Hepatocyte (in vitro differentiated cells): ENCODE measurements at regions not wholly inside any gene's neighbourhood (a gene's known extent, or its start where the extent isn't known, plus 50 kb on each side); places are given as distances from the start of the nearest gene placed in this dataset.
"Not testable (repeated sequence)": the region's sequence is repeated elsewhere in the genome, so short reads cannot be mapped to it uniquely, and the experiment has no call there.

Experiments used
- DNase-seq: peaks from one replicate; pipeline ENCODE4 v3.0.0-alpha.2; 2016; ENCODE audit warnings: low spot score
- H2AFZ ChIP-seq: fragments of 200-600 bp; sonication (generic); 2 replicates; pipeline ENCODE4 v1.6.0; 2016; ENCODE audit warnings: antibody characterized with exemption, mild to moderate bottlenecking
- H3K27ac ChIP-seq: fragments of 200-600 bp; sonication (generic); 2 replicates; pipeline ENCODE4 v1.5.1; 2016; ENCODE audit warnings: mild to moderate bottlenecking
- H3K27me3 ChIP-seq: fragments of 200-600 bp; sonication (generic); 2 replicates; pipeline ENCODE4 v1.6.1; 2016
- H3K36me3 ChIP-seq: fragments of 200-600 bp; sonication (generic); replicated peaks from 2 replicates; pipeline ENCODE4 v1.5.1; 2016; ENCODE audit warnings: low read depth; ENCODE audit not compliant: insufficient read depth
- H3K4me1 ChIP-seq: fragments of 200-600 bp; sonication (generic); 2 replicates; pipeline ENCODE4 v1.5.1; 2016; ENCODE audit warnings: mild to moderate bottlenecking, moderate library complexity; ENCODE audit not compliant: insufficient read depth
- H3K4me2 ChIP-seq: fragments of 200-600 bp; sonication (generic); 2 replicates; pipeline ENCODE4 v1.6.0; 2016
- H3K4me3 ChIP-seq: fragments of 200-600 bp; sonication (generic); 2 replicates; pipeline ENCODE4 v1.5.1; 2016; ENCODE audit warnings: mild to moderate bottlenecking
- H3K79me2 ChIP-seq: fragments of 200-600 bp; sonication (generic); 2 replicates; pipeline ENCODE4 v1.6.0; 2017; ENCODE audit warnings: mild to moderate bottlenecking
- H3K9me2 ChIP-seq: fragments of 200-600 bp; sonication (generic); replicated peaks from 2 replicates; pipeline ENCODE4 v1.6.0; 2017; ENCODE audit warnings: mild to moderate bottlenecking; ENCODE audit not compliant: insufficient read depth
- H3K9me3 ChIP-seq: fragments of 200-600 bp; sonication (generic); 2 replicates; pipeline ENCODE4 v1.5.1; 2016; ENCODE audit warnings: low read depth, mild to moderate bottlenecking
- H4K20me1 ChIP-seq: fragments of 200-600 bp; sonication (generic); 2 replicates; pipeline ENCODE4 v1.6.0; 2016; ENCODE audit warnings: mild to moderate bottlenecking; ENCODE audit not compliant: insufficient read depth, poor library complexity, severe bottlenecking
- EZH2 ChIP-seq: fragments of 200-600 bp; sonication (generic); IDR thresholded peaks from 2 replicates; pipeline ENCODE4 v1.6.1; 2016; ENCODE audit warnings: antibody characterized with exemption, mild to moderate bottlenecking, borderline replicate concordance
- EZH2phosphoT487 ChIP-seq: fragments of 200-600 bp; sonication (generic); IDR thresholded peaks from one replicate; pipeline ENCODE4 v1.6.1; 2018; ENCODE audit warnings: antibody characterized with exemption, mild to moderate bottlenecking, low read depth, moderate library complexity; ENCODE audit not compliant: unreplicated experiment, severe bottlenecking
- WGBS: methylation state at CpG from one replicate; pipeline ENCODE4 v1.1.6; 2016; ENCODE audit warnings: low lambda C conversion rate; ENCODE audit errors: missing lambda C conversion rate; 5-methylcytosine and 5-hydroxymethylcytosine counted together
- TF ChIP-seq, protein P1 (sequence below): fragments of 200-600 bp; sonication (generic); IDR thresholded peaks from 2 replicates; pipeline ENCODE4 v1.5.1; 2016; ENCODE audit warnings: antibody characterized with exemption, mild to moderate bottlenecking; ENCODE audit not compliant: poor library complexity

DNA sequence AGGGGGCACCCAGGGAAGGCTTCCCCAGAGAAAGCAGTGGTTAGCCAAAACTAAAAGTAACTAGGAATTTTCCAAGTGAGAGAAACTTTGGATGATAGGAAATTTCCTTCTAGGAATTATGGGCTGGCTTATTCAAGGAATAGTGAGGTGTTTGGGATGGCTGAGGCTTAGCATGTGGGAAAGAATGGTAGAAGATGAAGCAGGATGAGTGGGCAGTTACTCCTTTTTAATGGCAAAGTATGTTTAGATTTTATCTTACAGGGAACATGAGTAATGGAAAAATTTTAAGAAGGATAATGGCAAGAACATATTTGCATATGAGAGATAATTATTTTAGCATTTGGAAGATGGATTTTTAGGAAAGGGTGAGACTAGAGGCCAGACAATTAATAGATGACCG, 197.6 kb downstream of the SLC38A4 start:
- no peaks in the 10 kb centered on the region for H3K79me2 ChIP-seq
- H3K27me3 ChIP-seq: no peaks in the 10 kb centered on the region
- TF ChIP-seq EZH2phosphoT487 (no peak), EZH2 (no peak)
- TF ChIP-seq, protein P1, sequence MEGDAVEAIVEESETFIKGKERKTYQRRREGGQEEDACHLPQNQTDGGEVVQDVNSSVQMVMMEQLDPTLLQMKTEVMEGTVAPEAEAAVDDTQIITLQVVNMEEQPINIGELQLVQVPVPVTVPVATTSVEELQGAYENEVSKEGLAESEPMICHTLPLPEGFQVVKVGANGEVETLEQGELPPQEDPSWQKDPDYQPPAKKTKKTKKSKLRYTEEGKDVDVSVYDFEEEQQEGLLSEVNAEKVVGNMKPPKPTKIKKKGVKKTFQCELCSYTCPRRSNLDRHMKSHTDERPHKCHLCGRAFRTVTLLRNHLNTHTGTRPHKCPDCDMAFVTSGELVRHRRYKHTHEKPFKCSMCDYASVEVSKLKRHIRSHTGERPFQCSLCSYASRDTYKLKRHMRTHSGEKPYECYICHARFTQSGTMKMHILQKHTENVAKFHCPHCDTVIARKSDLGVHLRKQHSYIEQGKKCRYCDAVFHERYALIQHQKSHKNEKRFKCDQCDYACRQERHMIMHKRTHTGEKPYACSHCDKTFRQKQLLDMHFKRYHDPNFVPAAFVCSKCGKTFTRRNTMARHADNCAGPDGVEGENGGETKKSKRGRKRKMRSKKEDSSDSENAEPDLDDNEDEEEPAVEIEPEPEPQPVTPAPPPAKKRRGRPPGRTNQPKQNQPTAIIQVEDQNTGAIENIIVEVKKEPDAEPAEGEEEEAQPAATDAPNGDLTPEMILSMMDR: no peak
- no peaks in the 10 kb centered on the region for H3K4me1 ChIP-seq
- H3K4me3 ChIP-seq: no peak overlapping the region
- WGBS: 82% methylated on average over 1 of the region's 1 CpG
- no peaks in the 10 kb centered on the region for H3K9me2 ChIP-seq
- no peaks in the 10 kb centered on the region for H4K20me1 ChIP-seq
- DNase-seq: no peak
- no peaks in the 10 kb centered on the region for H3K9me3 ChIP-seq
- H3K27ac ChIP-seq: no peak overlapping the region
- no peak overlapping the region for H2AFZ ChIP-seq
- no peaks in the 10 kb centered on the region for H3K36me3 ChIP-seq
- no peak overlapping the region for H3K4me2 ChIP-seq

DNA sequence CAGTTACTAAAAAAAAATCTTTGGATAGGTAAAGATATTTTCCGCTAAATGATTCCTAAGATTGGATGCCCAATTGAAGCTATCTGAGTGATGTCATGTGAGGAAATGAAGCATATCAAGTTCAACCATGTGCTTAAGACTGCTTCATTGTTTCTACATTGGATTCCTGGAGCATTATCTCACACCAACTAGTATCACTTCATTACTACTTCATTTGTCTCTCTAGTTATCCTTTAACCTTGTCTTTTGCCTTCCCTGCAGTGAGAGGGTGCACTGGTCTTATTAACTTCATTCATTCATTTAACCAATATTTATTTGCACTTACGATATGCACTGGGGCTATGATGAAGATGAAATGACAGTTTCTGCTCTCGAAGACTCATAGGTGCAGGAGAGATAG, 198.1 kb downstream of the SLC38A4 start:
- Histone ChIP-seq H3K4me3 (no peak overlapping the region), H3K4me1 (no peaks in the 10 kb centered on the region), H2AFZ (no peak overlapping the region), H3K79me2 (no peaks in the 10 kb centered on the region), H3K9me3 (no peaks in the 10 kb centered on the region), H4K20me1 (no peaks in the 10 kb centered on the region), H3K27ac (no peak overlapping the region), H3K36me3 (no peaks in the 10 kb centered on the region), H3K4me2 (no peak overlapping the region), H3K9me2 (no peaks in the 10 kb centered on the region), H3K27me3 (no peaks in the 10 kb centered on the region)
- no peak for DNase-seq
- TF ChIP-seq, protein P1: no peak
- TF ChIP-seq EZH2phosphoT487: no peak
- TF ChIP-seq EZH2: no peak
- WGBS: 89% methylated on average over 3 of the region's 3 CpGs

DNA sequence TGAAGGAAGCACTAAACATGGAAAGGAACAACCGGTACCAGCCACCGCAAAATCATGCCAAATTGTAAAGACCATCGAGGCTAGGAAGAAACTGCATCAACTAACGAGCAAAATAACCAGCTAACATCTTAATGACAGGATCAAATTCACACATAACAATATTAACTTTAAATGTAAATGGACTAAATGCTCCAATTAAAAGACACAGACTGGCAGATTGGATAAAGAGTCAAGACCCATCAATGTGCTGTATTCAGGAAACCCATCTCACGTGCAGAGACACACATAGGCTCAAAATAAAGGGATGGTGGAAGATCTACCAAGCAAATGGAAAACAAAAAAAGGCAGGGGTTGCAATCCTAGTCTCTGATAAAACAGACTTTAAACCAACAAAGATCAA, 206.3 kb downstream of the SLC38A4 start:
- not testable (repeated sequence) for H3K9me2 ChIP-seq, H3K36me3 ChIP-seq, H4K20me1 ChIP-seq

DNA sequence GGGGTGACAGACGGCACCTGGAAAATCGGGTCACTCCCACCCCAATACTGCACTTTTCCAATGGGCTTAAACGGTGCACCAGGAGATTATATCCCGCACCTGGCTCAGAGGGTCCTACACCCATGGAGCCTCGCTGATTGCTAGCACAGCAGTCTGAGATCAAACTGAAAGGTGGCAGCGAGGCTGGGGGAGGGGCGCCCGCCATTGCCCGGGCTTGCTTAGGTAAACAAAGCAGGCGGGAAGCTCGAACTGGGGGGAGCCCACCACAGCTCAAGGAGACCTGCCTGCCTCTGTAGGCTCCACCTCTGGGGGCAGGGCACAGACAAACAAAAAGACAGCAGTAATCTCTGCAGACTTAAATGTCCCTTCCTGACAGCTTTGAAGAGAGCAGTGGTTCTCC, 208.1 kb downstream of the SLC38A4 start:
- not testable (repeated sequence) for H2AFZ ChIP-seq, H3K4me1 ChIP-seq, DNase-seq, H3K27ac ChIP-seq, H3K4me3 ChIP-seq, H4K20me1 ChIP-seq, H3K9me2 ChIP-seq, H3K9me3 ChIP-seq, H3K36me3 ChIP-seq, H3K27me3 ChIP-seq, H3K4me2 ChIP-seq, H3K79me2 ChIP-seq
- WGBS: 97% methylated on average over 11 of the region's 11 CpGs

More for the DNA sequence above, 206.3 kb downstream of the SLC38A4 start:
- 88% methylated on average over 5 of the region's 5 CpGs for WGBS
- not testable (repeated sequence) for H3K9me3 ChIP-seq, H3K4me3 ChIP-seq, H3K4me1 ChIP-seq, H3K27me3 ChIP-seq, H3K27ac ChIP-seq, DNase-seq, H3K4me2 ChIP-seq, H2AFZ ChIP-seq, H3K79me2 ChIP-seq

DNA sequence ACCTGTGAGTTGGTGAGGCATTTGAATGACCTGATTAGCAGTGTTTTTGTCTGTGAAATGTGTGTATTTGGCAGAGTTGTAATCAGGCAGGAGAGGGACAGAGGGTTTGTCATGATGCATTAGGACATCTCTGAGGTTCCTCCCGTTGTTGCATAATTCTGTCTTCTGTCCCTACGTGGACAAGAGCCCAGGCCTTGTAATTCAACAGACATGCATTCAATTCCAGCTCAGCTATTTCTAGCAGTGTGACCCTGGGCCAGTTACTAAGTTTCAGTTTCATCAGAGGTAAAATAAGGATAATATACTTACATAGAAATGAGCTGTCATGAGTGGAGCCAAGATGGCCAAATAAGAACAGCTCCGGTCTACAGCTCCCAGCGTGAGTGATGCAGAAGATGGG, 208.6 kb downstream of the SLC38A4 start:
- H4K20me1 ChIP-seq: no peaks in the 10 kb centered on the region
- 94% methylated on average over 4 of the region's 4 CpGs for WGBS
- no peak for TF ChIP-seq EZH2phosphoT487
- no peak for TF ChIP-seq EZH2
- TF ChIP-seq, protein P1: no peak
- H3K79me2 ChIP-seq: no peaks in the 10 kb centered on the region
- no peaks in the 10 kb centered on the region for H3K27me3 ChIP-seq
- H3K36me3 ChIP-seq: no peaks in the 10 kb centered on the region
- H2AFZ ChIP-seq: no peak overlapping the region
- no peak for DNase-seq
- no peaks in the 10 kb centered on the region for H3K4me1 ChIP-seq
- no peaks in the 10 kb centered on the region for H3K9me2 ChIP-seq
- no peak overlapping the region for H3K4me2 ChIP-seq
- no peak overlapping the region for H3K4me3 ChIP-seq
- no peaks in the 10 kb centered on the region for H3K9me3 ChIP-seq
- H3K27ac ChIP-seq: no peak overlapping the region
